Fibroblast of gingiva (primary cell): ENCODE measurements at regions not wholly inside any gene's neighbourhood (a gene's known extent, or its start where the extent isn't known, plus 50 kb on each side); places are given as distances from the start of the nearest gene placed in this dataset.
"Not testable (repeated sequence)": the region's sequence is repeated elsewhere in the genome, so short reads cannot be mapped to it uniquely, and the experiment has no call there.

Experiments used
- DNase-seq: peaks from one replicate; pipeline ENCODE4 v3.0.0-alpha.2; 2011; ENCODE audit warnings: low read depth

DNA sequence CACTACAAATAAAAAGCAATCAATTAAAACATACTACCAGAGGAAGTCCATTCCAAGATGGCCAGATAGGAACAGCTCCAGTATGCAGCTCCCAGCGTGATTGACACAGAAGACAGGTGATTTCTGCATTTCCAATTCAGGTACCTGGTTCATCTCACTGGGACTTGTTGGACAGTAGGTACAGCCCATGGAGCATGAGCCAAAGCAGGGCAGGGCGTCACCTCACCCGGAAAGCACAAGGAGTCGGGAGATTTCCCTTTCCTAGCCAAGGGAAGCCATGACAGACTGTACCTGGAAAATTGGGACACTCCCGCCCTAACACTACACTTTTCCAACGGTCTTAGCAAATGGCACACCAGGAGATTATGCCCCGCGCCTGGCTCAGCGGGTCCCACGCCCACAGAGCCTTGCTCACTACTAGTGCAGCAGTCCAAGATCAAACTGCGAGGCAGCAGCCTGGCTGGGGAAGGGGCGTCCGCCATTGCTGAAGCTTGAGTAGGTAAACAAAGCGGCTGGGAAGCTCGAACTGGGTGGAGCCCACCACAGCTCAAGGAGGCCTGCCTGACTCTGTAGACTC lies 106.0 kb downstream of the BUD13 start:
- not testable (repeated sequence) for DNase-seq

DNA sequence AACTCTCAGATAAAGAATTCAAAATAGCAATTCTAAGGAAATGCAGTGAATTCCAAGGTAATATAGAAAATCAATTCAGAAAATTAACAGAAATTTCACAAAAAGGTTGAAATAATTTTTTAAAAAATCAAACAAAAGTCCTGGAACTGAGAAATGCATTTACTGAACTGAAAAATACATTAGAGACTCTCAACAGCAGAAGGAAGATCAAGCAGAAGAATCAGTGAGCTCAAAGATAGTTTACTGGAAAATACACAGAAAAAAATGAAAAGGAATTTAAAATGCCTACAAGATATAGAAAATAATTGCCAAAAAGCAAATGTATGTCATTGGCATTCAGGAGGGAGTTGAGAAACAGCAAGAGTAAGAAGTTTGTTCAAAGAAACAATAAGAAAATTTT lies 107.3 kb downstream of the BUD13 start:
- DNase-seq = no peak

DNA sequence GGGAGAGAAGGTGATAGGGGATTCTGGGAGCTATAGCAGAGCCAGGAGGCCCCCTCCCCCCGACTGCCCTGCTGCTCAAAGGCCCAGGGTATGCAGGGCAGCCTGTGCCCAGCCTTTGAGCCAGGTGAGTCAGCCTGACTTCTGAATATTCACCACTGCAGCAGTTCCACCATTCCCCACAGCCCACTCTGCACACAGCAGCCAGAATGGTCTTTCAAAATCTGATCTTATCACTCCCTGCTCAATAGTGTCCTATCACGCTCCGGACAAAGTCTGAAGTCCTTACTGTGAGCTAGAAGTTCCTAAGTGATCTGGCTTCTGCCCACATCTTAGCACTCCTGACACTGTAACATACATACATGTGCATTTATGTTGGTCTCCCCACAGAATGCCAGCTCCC lies 111.7 kb downstream of the BUD13 start:
- DNase-seq = no peak

DNA sequence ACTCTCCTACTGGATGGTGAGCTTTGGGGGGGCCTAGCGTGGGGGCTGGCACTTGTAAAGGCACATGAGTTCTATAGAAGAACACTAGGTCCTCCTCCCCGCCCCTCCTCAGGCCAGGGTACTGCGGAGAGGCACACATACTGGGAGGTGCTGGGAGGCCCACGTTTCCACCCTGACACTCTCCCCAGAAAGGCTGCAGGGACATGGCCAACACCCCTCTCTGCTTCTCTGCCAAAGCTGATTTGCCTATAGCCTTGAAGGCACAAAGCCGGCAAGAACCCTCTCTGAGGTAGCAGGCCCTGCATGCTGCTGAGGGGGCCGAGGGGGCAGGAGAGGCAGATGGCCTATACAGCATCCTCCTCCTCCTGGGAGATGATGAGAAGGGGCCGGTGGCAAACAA lies 112.8 kb downstream of the BUD13 start:
- no peak for DNase-seq

DNA sequence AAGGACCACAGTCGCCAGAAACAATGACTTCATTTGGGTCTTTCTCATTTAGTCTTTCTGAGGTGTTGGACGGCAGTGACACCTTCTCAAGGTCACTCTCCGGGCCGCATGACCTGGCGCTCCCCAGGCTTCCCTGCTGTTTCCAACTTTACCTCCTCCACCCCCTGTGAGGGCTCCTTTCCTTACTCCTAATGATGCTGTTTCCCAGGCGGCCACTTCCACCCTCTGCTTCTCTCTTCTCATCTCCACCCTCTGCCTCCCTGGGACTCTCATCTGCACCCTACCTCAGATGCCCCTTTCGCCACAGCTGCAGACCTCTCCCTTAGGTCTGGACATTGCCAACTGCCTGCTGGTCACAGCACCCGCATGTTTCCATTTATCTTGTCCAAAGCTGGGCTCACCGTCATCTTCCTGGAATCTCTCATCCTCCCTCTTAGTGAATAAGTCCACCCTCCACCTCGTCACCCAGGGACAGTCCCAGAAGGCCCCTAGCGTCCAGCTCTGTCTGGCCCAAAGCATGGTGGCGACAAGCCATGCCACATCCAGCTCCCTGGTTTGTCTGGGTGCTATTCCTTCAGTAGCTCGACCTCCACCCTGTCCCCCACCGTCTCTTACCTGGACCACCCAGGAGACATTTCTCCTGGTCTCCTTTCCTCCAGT lies 113.8 kb downstream of the BUD13 start:
- DNase-seq = no peak

DNA sequence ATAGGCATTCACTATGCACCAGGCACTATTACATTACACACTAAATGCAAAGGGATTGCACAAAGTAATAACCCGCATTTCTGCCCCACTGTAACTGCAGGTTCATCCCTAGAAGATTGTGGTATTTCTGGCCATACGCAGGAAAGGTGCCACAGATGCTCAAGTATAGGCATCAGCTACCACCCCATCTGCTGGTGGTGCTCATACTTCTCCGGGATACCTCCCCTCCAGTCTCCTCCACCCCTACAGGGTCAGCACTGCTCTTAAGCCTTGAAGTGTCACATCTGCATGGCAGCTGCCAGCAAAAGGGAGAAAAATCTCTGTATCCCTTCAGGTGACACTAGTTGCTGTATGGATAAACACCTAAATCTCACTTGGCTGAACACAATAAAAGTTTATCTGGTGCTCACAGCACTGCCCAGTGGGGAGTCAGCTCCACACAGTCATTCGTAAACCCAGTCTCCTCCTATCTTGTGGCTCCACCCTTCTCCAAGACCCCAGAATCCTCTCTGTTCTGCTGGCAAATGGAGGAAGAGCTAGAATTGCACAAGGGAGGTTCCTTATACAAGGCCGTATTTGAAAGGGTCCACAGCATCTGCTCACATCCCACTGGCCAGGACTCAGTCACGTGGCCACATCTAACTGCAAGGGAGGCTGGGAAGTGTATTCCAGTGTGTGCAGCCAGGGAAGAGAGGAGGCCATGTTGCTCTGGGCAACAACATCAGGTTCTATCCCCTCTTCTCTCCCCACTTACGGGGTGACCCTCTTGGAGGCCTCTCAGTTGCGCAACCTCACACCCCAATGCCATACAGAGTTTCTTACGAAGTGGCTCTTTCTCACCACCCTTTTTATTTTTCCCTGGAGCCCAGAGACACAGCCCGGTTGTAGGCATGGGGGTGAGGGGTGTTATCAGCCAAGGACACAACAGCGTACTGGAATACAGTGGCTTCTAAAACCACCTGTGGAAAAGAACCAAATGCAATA lies 114.7 kb downstream of the BUD13 start:
- no peak for DNase-seq

DNA sequence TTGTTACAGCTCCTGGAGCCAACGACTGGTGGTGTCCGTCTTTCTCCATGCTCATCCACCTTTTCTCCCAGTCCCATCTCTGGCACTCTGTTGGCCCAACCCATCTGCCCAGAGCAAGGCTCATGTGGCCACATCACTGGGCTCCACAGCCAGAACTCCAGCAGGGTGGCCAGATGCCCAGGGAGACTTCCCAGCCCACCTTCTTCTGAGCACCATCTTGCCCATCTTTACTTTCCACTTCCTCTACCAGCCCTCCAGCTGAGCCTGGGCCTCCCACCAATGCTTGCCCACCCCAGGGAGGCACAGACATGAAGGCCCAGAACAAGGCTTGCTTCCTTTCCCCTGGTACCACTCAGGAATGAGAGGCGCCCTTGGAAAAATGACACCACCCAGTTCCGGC lies 116.8 kb downstream of the BUD13 start:
- DNase-seq = no peak

DNA sequence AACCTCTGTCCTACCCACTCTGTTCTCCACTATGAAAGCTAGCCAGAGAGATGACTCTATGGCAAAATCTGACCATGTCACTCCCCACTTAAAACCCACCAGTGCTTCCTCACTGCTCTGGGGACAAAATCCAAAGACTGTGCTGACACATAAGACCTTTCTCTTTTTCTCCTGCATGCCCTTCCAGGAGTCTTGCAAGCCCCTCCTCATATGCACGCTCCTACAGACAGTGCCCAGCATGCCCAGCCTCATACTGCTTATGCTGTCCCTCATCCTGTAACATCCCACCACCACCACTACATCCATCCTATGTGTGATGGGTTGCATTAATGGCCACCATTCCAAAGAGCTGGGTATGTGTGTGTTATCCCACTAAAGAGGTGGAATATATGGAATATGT lies 118.3 kb downstream of the BUD13 start:
- no peak for DNase-seq

DNA sequence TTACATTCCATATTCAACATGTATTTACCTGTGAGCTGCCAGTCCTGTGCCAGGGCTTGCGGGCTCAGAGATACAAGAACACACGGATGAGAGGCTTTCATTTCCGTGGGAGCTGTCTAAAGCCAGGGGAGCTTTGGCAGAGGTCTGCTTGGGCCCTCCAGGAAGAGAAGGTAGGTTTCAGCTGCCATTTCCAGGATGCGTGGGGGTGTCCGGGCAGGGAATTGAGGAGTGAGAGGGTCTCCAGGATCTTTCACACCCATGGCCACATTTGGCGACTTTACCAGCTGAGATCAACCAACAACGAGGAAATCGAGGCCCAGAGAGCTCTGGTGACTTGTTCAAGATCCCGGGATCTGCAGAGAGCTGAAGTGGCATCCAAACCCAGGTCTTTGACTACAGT lies 119.6 kb downstream of the BUD13 start:
- no peak for DNase-seq

DNA sequence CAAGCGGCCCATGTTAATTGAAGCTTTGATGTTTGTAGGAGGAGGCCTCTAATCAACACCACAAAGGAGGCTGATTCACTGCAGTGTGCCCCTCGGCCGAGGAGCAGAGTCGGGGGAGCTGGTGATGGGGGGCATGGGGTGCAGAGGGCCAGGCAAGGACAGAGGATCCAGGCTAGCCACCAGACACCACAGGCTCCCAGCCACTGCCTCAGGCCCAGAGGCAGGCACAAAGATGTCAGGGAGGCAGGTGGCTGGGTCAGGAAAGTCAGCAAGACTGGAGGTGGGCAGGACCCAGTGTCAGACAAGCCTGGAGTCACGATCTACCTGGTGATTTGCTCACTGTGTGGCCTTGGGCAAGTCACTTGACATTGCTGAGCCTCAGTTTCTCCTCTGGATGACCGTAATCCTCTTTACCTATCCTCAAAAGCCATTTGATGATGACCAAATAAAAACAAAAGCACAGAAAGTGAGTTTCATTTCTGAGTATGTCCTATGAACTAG lies 121.0 kb downstream of the BUD13 start:
- DNase-seq = no peak

DNA sequence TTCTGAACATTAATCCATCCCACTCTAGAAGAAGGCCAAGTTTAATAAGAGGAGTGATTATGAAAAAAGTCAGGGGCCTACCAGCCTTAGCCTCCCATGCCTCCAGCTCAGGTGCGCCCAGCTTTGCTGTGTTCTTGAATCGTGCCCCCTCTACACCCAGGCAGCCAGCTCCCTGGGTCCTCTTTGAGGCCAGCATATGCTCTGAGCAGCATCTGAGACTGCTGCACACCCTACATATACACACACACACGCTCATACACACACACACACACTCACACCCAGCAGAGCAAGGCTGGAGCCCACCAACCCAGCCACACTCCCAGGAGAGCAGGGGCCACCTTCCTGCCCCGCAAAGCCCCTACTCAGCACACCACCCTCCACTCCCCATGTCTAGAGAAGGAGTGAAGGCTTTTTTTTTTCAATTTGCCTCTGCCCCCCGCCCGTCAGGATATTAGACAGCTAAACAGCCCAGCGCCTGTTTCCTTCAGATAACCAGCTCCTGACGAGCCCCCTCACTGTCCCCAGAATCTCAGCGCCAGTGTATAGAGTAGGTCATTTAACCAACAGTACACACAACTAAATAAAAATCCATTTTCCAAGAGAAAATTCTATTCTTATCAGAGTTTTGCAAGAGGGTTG lies 121.6 kb downstream of the BUD13 start:
- DNase-seq = no peak

DNA sequence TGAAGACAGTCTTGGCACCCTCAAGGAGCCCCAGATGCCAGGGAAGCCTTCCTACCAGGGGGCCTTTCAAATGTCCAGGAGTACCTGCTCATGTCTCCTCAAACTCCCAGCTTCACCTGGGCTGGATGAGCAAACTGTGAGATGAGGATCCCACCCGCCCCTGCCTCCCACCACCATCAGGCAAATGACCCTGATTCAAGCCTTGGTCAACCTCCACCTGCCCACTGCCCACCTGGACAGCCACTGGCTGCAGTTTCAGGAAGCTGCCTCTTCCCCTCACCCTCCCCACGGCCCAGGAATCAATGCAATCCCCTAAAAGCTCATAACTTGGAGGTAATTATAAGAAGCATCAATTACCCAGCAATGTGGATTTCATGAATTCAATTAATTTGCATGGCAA lies 122.7 kb downstream of the BUD13 start:
- DNase-seq = no peak

DNA sequence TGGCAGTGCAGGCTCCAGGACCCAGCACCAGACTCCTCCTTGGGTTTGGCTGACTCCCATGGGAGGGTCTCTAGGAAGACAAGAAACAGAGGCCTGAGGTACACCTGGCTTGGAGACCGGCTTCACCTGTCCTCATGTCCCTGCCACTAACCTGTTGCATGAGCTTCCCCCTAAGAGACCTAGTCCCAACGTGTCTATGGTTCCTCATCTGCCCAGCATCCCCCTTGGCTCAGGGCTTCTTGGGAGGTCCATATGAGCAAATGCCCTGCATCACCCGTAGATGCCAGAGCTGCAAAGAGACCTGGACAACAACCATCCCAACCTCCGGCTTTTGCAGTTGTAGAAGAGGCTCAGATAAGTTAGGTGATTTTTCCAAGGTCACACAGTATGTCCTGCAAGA lies 123.5 kb downstream of the BUD13 start:
- no peak for DNase-seq

DNA sequence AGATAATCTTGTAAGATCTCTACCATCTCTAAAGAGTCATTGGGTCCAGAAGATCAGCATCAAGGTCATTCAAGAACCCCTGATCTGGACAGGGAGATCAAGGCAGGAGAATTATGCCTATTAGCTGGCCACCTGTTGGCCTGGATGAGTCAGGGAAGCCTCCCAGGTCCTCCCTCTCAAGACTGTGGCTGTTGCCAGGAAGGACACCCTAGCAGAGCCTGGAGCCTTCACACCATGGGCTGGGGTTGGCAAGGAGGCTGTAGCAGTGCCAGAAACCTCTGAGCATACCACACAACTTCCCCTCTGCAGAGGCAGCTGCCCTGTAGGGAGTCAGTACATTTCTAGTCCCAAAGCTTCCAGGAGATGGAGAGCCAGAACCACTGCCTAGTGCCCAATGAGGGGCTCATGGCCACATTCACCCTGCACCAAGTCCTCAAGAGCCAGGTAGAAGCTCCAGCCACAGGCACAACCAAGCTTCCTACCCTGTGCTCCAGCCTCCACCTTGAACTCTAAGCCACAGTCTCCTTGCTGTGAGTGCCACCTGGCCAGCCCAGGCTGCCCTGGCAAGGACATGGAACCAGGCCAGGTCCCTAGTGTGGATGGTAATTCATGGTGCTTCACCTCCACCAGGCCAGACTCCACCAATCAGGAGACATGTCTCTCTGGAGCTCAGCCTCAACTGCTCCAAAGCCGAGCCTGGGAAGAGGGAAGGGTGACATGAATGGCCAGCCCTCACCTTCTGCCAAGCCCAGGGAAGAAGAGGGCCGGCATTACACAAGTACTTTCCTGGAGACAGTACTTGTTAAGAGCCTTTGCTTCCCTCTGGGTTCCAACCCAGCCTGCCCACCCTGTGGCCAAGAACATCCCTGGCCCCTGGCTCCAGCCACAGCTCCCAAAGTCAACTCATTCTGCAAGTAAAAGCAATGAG lies 124.3 kb downstream of the BUD13 start:
- no peak for DNase-seq

DNA sequence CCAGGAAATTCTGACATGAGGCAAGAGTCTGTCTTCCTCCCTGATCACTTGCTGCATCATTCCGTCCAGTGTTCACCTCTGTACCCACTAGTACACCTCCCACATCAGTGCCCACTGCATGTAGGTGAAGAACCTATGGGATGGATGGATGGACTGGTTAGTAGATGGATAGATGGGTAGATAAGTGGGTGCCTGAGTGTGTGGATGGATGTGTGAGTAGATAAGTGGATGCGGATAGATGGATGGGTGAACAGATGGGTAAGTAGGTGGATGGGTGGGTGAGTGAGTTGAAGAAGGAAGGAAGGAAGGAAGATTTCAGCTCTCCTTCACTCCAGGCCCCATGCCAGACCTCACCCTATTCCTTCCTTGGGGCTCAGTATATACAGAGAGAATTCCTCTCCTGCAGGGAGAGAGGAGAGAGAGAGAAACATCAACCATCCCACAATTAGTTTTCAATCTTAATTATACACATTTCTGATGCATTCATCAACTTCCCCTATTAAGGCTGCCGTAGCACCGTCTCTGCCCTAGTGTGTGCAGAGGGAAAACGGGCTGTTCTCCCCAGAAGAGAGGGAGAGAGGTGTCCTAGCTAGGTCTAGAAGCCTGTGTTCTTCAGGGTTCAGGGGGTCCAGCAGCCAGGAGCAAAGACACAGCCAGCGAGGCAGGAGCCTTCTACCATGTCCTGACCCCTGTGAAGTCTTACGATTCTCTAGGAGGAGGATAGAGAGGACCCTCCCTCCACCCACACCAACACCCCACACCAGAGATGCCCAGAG lies 125.3 kb downstream of the BUD13 start:
- DNase-seq = no peak

DNA sequence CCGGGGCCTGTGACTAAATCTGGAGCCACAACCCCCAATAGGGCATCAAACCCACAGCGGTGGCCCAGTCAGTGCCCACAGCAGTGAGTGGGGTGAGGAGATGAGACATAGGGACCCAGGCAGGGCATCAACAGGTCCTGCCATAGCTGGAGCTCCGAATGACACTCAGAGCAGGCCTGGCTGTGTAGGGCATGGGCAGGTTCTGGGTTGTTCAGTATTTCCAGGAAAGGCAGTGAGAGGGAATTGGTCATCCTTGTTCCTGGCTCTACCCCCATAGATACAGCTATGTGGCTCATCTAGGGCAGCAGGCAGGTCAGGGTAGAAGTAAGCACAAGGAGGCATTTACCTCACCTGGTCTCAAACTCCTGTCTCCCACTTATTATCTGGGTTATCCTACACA lies 126.6 kb downstream of the BUD13 start:
- no peak for DNase-seq

DNA sequence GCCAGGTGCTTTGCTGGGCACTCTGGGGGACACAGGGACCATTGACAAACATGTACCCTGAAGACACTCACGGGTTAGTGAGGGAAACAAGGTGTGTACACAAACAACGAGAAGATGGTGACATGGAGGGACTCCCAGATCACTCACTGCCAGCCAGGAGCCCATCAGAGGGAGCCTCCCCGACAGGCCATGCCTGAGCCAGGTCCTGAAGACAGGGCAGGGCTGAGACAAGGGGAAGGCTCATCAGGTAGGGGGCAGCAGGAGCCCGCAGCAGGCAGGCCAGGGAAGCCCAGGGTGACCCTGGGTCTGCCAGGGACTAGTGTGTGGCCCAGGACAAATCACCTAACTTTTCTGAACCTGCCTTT lies 127.9 kb downstream of the BUD13 start:
- no peak for DNase-seq

DNA sequence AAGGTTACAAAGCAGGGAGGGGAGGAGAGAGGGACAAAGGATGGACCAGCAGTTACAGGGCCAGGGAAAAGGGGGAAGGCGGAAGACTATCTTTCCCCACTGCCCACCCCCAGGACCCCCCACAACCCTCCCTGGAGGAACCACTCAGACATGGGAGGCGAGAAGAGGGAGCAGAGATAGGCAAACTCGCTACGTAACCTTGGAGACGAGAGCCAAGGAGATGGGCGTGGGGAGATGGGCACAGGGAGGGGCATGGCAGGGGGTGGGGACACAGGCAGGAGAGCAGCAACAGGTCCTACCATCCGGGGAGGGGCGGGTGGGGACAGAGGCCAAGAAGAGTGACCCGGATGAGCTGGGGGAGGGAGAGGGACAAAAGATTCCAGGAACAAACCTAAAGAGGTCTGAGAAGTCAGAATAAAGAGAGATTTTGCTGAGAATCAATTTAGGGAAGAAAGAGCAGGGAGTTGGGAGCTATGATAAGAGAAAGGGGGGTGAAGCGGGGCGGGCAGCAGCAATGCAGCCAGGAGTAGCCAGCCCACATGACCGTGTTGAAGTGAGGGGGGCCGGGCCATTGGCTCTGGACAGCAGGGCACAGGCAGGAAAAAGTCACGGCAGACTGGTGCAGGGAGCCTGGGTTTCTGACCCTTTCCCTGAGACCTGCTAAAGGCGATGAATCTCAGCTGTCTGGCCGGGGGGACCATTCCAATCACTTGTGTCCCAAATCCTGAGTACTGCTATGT lies 128.4 kb downstream of the BUD13 start:
- DNase-seq = no peak

DNA sequence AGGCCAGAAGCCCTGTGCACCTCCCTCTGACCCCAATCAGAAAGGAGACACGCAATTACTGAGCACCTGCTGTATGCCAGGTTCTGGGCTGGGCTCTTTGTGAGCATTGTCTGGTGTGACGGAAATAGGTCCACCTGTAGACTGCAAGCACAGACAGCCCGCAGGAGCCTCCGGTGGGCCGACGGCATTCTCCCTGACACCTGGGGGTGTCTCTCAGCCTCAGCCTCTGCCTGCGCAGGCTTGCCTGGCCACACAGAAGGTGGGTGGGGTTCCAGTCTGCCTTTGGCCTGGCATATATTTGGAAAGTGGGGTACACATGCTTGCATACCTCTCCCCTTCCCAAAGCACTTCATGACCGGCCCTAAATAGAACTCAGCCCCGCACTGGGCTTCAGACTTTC lies 129.3 kb downstream of the BUD13 start:
- no peak for DNase-seq

DNA sequence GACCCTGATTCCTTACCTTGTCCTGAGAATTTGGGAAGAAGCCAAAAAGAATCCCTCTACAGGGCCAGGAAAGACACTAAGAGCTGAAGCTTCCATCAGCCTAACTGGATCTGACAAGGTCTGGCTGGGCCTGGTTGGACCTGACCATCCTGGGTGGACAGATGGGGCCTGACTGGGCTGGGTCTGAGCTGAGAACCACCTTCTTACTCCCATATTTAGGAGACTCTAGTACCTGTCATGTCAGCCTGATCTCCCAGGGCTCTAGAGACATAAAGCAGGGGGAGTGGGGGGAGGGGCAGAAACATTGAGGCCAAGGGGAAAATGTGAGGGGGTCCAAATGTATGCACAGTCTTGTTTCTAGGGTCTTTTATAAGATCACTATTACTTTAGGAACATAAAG lies 129.9 kb downstream of the BUD13 start:
- no peak for DNase-seq
